HG02970 (cell line): ENCODE measurements at regions not wholly inside any gene's neighbourhood (a gene's known extent, or its start where the extent isn't known, plus 50 kb on each side); places are given as distances from the start of the nearest gene placed in this dataset.

ENCODE experiments used
- ATAC-seq: cut with Tn5 transposase; IDR thresholded peaks from one replicate; pipeline ENCODE4 v1.9.1; 2021; ENCODE audit warnings: mild to moderate bottlenecking, moderate library complexity, moderate number of reproducible peaks; ENCODE audit not compliant: unreplicated experiment, low FRiP score

DNA sequence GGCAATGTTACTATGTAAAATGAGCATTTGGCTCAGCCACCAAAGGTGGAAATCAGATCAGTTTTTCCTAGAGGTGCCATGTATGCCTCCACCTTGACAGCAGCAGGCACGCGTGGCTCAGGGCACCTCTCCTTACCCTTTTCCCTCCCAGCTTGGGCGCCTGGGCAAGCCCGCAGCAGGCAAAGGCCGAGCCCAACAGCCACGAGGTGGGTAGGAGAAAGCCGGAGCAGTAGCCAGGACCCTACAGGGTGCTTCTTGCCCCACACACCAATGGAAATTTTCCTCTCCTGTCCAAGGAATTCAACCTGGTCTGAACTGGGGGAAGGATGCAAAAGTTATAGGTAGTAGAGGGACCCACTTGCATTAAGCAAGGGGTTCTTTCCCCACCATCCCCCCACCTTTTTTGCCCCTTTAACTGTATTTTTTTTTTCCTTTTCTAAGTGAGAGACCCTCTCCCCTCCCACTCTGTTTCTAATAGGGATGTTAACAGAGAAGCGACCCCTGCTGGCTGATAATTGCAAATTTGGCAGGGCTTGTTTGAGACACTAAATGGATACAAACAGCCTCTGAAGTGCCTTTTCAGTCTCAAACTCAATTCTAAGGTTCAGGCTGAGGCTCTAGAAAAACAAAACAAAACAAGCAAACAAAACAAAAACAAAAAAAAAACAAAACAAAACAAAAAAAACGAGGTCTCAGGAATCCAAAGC is 895.1 kb downstream of the PCDH18 start:
- no peak for ATAC-seq

DNA sequence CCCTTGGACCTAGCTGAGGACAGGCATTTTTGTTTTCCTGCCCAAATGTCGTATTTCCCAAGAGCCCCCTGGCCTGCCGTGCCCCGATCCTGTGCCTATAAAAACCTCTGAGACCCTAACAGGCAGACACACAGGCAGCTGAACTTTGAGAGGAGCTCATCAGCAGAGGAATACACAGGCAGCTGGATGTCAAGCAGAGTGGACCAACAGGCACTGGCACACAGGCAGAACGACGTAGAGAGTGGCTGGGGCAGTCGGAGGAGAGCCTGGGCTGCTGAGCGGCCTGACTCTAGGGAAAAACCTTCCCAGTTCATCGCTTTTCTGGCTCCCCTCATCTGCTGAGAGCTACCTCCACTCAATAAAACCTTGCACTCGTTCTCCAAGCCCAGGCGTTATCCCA is 896.1 kb downstream of the PCDH18 start:
- no peak for ATAC-seq

GRCh38 chr4:136634121-136634520 is 898.2 kb downstream of the PCDH18 start:
- no peak for ATAC-seq

DNA sequence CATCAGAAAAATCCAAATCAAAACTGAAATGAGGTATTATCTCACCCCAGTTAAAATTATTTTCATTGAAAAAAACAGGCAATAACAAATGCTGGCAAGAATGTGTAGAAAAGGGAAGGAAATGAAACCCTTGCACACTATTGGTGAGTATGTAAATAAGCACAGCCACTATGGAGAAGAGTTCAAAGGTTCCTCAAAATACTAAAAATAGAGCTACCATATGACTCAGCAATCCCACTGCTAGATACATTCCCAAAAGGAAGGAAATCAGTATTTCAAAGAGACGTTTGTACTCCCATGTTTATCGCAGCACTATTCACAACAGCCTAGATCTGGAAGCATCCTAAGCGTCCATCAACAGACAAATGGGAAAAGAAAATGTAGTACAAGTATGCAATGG is 932.4 kb downstream of the PCDH18 start:
- no peak for ATAC-seq

- no peak for ATAC-seq
Measured at GRCh38 chr4:136590440-136590839, 941.9 kb downstream of the PCDH18 start.

- ATAC-seq = no peak
Measured at GRCh38 chr4:136583567-136583966, 948.7 kb downstream of the PCDH18 start.

GRCh38 chr4:136581119-136581518 is 951.2 kb downstream of the PCDH18 start:
- ATAC-seq = no peak

DNA sequence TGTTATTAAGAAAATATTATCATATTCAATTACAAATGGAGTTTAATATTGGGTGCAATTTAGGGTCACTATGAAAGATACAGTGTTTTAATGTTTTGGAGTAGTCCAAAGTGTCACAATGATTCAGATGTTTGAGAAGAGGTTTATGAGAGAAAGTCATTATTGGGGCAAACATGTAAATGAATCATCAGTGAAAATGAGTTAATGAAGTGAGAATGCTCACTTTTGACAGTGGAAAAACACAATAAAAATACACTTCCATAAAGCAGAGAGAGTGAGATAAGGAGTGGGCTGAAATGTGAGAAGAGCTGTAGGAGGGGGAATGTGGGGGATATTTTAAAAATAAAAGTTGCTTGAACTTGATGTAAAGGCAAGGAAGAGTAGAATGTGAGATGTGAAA is 957.1 kb downstream of the PCDH18 start:
- no peak for ATAC-seq

GRCh38 chr4:136573460-136573859 is 958.8 kb downstream of the PCDH18 start:
- ATAC-seq = no peak

DNA sequence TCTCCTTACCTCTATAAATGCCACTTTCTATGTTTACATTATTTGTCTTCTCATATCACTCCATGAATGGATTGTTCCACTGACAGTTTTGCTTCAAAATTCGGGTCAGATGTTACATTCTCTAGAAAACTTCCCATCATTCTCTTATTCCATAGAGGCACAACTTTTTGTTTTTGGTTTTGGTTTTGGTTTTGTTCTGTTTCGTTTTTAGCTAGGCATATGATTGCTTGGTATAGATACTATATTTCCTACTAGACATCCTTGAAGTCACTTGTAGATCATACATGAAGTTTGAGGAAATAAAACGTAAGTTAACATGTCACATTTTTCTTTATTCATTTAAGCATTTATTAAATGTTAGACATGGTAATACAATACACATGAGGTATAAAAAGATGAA is 961.0 kb downstream of the PCDH18 start:
- ATAC-seq = no peak

DNA sequence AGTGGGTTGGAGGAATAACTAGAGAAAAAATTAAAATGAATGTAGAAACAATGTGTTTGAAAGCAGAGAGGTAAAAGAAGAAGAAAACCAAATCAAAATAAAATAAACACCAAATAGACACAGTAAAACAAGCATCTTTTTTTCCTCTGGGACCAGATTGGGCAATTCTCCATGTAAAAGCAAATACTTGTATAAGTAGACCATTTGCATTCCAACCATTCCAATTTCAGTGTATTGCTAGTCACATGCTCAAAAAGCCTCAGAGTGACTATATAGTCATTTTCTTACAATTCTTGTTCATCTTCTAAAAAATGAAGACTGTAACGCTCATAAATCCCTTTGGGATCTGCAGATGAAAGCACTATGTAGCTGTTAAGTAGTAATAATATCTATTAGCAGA is 969.5 kb downstream of the PCDH18 start:
- no peak for ATAC-seq

- no peak for ATAC-seq
Measured at GRCh38 chr4:136558940-136559494, 973.3 kb downstream of the PCDH18 start.

DNA sequence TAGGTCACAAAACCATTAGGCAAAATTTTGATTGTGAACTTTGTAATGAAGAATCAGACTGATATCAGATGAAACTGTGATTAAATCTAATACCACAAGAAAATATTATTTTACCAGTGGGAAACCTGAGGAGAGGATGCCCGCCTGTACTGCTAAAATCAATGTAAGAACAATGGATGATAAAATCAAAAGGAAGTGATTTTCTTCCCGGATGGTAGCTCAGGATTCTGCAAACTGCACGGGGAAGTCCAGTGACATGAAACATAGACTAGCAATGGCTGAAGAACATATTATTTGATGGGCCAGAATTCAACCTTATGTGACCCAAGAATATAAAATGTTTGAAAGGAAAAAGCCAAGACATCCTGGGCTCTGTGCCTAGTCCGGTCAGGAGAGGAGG is 974.9 kb downstream of the PCDH18 start:
- no peak for ATAC-seq

- no peak for ATAC-seq
Measured at GRCh38 chr4:136554033-136554432, 978.3 kb downstream of the PCDH18 start.

- no peak for ATAC-seq
Measured at GRCh38 chr4:136551753-136552152, 980.5 kb downstream of the PCDH18 start.

GRCh38 chr4:136540747-136541146 is 991.5 kb downstream of the PCDH18 start:
- no peak for ATAC-seq

DNA sequence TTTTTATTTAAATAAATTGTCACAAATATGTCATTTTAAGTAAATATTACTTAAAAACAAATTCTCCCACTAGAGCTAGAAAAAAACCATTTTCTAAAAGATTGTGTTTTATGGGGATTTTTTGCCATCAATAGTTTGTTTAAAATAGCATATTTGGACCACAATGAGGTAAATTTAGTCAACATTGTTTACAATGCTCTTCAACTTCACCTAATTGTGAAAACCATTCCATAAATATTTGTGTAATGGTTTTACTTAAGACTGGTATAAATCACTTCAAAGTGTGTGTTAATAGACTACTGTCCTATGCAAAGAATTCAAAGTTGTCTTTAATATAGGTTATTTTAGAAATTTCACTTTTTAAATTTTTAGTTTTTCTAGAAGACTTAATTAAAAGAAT is 1004.2 kb downstream of the PCDH18 start:
- ATAC-seq = no peak

- ATAC-seq = no peak
Measured at GRCh38 chr4:136526517-136526916, 1005.8 kb downstream of the PCDH18 start.

- no peak for ATAC-seq
Measured at GRCh38 chr4:136524039-136524438, 1008.3 kb downstream of the PCDH18 start.

GRCh38 chr4:136516371-136516770 is 1015.9 kb downstream of the PCDH18 start:
- ATAC-seq = no peak

- ATAC-seq = no peak
Measured at GRCh38 chr4:136505020-136505419, 1027.3 kb downstream of the PCDH18 start.

GRCh38 chr4:136495851-136496250 is 1036.4 kb downstream of the PCDH18 start:
- no peak for ATAC-seq
